ENCODE measurements at regions not wholly inside any gene's neighbourhood (a gene's known extent, or its start where the extent isn't known, plus 50 kb on each side); places are given as distances from the start of the nearest gene placed in this dataset.

GRCh38 chr14:98015921-98016320 is 1218.7 kb downstream of the VRK1 start:
- DNase-seq (ENCODE audit: low read depth) = no peak

GRCh38 chr14:98018628-98019027 is 1221.4 kb downstream of the VRK1 start:
- no peak for DNase-seq (ENCODE audit: low read depth)

- DNase-seq (ENCODE audit: low read depth) = no peak
Observed at GRCh38 chr14:98022541-98023520, 1225.6 kb downstream of the VRK1 start.

GRCh38 chr14:98028162-98028561 is 1231.0 kb downstream of the VRK1 start:
- DNase-seq (ENCODE audit: low read depth) = no peak

GRCh38 chr14:98035396-98035795 is 1236.6 kb downstream of the BCL11B start:
- no peak for DNase-seq (ENCODE audit: low read depth)

- DNase-seq (ENCODE audit: low read depth) = no peak
Observed at GRCh38 chr14:98037831-98038230, 1234.2 kb downstream of the BCL11B start.

- no peak for DNase-seq (ENCODE audit: low read depth)
Observed at GRCh38 chr14:98056946-98057345, 1215.1 kb downstream of the BCL11B start.

GRCh38 chr14:98059106-98059505 is 1212.9 kb downstream of the BCL11B start:
- DNase-seq (ENCODE audit: low read depth) = no peak

GRCh38 chr14:98062083-98062482 is 1209.9 kb downstream of the BCL11B start:
- no peak for DNase-seq (ENCODE audit: low read depth)

GRCh38 chr14:98069712-98070171 is 1202.3 kb downstream of the BCL11B start:
- DNase-seq (ENCODE audit: low read depth) = no peak

- no peak for DNase-seq (ENCODE audit: low read depth)
Observed at GRCh38 chr14:98070536-98070935, 1201.5 kb downstream of the BCL11B start.

- DNase-seq (ENCODE audit: low read depth) = no peak
Observed at GRCh38 chr14:98074111-98074510, 1197.9 kb downstream of the BCL11B start.

GRCh38 chr14:98077176-98077575 is 1194.8 kb downstream of the BCL11B start:
- DNase-seq (ENCODE audit: low read depth) = no peak

GRCh38 chr14:98082833-98083232 is 1189.2 kb downstream of the BCL11B start:
- DNase-seq (ENCODE audit: low read depth) = no peak

- no peak for DNase-seq (ENCODE audit: low read depth)
Observed at GRCh38 chr14:98085751-98086150, 1186.2 kb downstream of the BCL11B start.

GRCh38 chr14:98093111-98093510 is 1178.9 kb downstream of the BCL11B start:
- no peak for DNase-seq (ENCODE audit: low read depth)

- DNase-seq (ENCODE audit: low read depth) = no peak
Observed at GRCh38 chr14:98099527-98099926, 1172.5 kb downstream of the BCL11B start.

- no peak for DNase-seq (ENCODE audit: low read depth)
Observed at GRCh38 chr14:98101323-98101722, 1170.7 kb downstream of the BCL11B start.

GRCh38 chr14:98103705-98104104 is 1168.3 kb downstream of the BCL11B start:
- no peak for DNase-seq (ENCODE audit: low read depth)

- DNase-seq (ENCODE audit: low read depth) = no peak
Observed at GRCh38 chr14:98109326-98109725, 1162.7 kb downstream of the BCL11B start.

- DNase-seq (ENCODE audit: low read depth) = no peak
Observed at GRCh38 chr14:98112194-98112780, 1159.7 kb downstream of the BCL11B start.

- no peak for DNase-seq (ENCODE audit: low read depth)
Observed at GRCh38 chr14:98114122-98114895, 1157.7 kb downstream of the BCL11B start.

Measured in GM04504 (cell line).